Globus pallidus (tissue), 1 donor: ENCODE measurements at regions not wholly inside any gene's neighbourhood (a gene's known extent, or its start where the extent isn't known, plus 50 kb on each side); places are given as distances from the start of the nearest gene placed in this dataset.

Experiments used
- DNase-seq: peaks from one replicate; pipeline ENCODE4 v3.0.0-alpha.2; 2015; ENCODE audit warnings: low spot score

GRCh38 chr4:136847881-136848621 is 684.2 kb downstream of the PCDH18 start:
- DNase-seq: no peak

- DNase-seq: no peak
Observed at GRCh38 chr4:136841526-136841925, 690.8 kb downstream of the PCDH18 start.

GRCh38 chr4:136838607-136839006 is 693.7 kb downstream of the PCDH18 start:
- no peak for DNase-seq

- no peak for DNase-seq
Observed at GRCh38 chr4:136831553-136831952, 700.7 kb downstream of the PCDH18 start.

- no peak for DNase-seq
Observed at GRCh38 chr4:136829280-136829679, 703.0 kb downstream of the PCDH18 start.

- DNase-seq: no peak
Observed at GRCh38 chr4:136823020-136823419, 709.3 kb downstream of the PCDH18 start.

GRCh38 chr4:136818811-136819330 is 713.4 kb downstream of the PCDH18 start:
- DNase-seq: no peak

- no peak for DNase-seq
Observed at GRCh38 chr4:136812100-136812880, 720.0 kb downstream of the PCDH18 start.

GRCh38 chr4:136811496-136812077 is 720.7 kb downstream of the PCDH18 start:
- DNase-seq: no peak

- no peak for DNase-seq
Observed at GRCh38 chr4:136810626-136811025, 721.7 kb downstream of the PCDH18 start.

- no peak for DNase-seq
Observed at GRCh38 chr4:136806844-136807243, 725.5 kb downstream of the PCDH18 start.

- DNase-seq: no peak
Observed at GRCh38 chr4:136805617-136806016, 726.7 kb downstream of the PCDH18 start.

GRCh38 chr4:136803433-136803832 is 728.9 kb downstream of the PCDH18 start:
- no peak for DNase-seq

- no peak for DNase-seq
Observed at GRCh38 chr4:136800248-136800647, 732.0 kb downstream of the PCDH18 start.

GRCh38 chr4:136796953-136797352 is 735.3 kb downstream of the PCDH18 start:
- DNase-seq: no peak

GRCh38 chr4:136793848-136794247 is 738.4 kb downstream of the PCDH18 start:
- no peak for DNase-seq

GRCh38 chr4:136784326-136784725 is 748.0 kb downstream of the PCDH18 start:
- DNase-seq: no peak

- DNase-seq: no peak
Observed at GRCh38 chr4:136769717-136770116, 762.6 kb downstream of the PCDH18 start.

- no peak for DNase-seq
Observed at GRCh38 chr4:136768925-136769275, 763.4 kb downstream of the PCDH18 start.

GRCh38 chr4:136768213-136768924 is 763.9 kb downstream of the PCDH18 start:
- no peak for DNase-seq

GRCh38 chr4:136763919-136764318 is 768.4 kb downstream of the PCDH18 start:
- no peak for DNase-seq

- DNase-seq: no peak
Observed at GRCh38 chr4:136755531-136755916, 776.8 kb downstream of the PCDH18 start.
